ENCODE measurements at regions not wholly inside any gene's neighbourhood (a gene's known extent, or its start where the extent isn't known, plus 50 kb on each side); places are given as distances from the start of the nearest gene placed in this dataset.
A peak's percentile ranks its signal among the peaks of the same experiment; 100 is the strongest.
"Not testable (repeated sequence)": the region's sequence is repeated elsewhere in the genome, so short reads cannot be mapped to it uniquely, and the experiment has no call there.

DNA sequence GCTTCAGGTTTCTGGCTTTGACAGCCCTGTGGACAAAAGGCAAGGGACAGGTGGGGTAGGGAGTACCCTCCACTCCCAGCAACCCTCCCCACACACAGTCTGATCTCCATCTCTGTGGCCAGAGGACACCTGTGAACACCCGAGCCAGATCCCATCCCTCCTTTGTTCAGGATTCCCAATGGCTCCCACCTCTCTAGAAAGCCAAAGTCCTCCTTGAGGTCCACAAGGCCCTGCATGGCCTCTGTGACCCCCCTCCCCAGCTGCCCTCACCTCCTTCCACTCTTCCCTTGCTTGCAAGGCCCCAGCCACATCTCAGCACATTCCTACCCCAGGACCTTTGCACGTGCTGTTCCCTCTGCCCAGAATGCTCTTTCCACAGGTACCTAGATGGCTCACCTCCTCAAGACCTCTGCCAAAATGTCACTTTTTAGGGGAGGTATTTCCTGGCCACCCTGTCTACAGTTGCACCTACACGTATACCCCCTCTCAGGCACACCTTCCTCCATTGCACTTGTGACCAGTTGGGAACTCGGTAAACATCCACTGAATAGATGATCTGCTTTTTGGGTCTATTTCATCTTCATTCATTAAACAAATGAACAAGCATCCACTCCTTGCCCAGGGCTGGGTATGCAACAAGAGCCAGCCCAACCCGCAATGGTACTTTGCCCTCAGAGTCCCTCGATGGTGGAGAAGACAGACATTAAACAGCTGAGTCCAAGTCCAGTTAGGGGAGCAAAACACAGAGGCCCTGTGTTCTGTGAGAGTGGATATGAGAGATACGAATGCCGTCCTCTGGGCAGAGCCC, 107.0 kb downstream of the CRLF3 start:
- TF ChIP-seq, protein P1, sequence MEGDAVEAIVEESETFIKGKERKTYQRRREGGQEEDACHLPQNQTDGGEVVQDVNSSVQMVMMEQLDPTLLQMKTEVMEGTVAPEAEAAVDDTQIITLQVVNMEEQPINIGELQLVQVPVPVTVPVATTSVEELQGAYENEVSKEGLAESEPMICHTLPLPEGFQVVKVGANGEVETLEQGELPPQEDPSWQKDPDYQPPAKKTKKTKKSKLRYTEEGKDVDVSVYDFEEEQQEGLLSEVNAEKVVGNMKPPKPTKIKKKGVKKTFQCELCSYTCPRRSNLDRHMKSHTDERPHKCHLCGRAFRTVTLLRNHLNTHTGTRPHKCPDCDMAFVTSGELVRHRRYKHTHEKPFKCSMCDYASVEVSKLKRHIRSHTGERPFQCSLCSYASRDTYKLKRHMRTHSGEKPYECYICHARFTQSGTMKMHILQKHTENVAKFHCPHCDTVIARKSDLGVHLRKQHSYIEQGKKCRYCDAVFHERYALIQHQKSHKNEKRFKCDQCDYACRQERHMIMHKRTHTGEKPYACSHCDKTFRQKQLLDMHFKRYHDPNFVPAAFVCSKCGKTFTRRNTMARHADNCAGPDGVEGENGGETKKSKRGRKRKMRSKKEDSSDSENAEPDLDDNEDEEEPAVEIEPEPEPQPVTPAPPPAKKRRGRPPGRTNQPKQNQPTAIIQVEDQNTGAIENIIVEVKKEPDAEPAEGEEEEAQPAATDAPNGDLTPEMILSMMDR (conservative IDR thresholded peaks at IDR 0.05; ENCODE audit: low read depth, low read length), result no peak
- no peak for DNase-seq (ENCODE audit: low read depth)

DNA sequence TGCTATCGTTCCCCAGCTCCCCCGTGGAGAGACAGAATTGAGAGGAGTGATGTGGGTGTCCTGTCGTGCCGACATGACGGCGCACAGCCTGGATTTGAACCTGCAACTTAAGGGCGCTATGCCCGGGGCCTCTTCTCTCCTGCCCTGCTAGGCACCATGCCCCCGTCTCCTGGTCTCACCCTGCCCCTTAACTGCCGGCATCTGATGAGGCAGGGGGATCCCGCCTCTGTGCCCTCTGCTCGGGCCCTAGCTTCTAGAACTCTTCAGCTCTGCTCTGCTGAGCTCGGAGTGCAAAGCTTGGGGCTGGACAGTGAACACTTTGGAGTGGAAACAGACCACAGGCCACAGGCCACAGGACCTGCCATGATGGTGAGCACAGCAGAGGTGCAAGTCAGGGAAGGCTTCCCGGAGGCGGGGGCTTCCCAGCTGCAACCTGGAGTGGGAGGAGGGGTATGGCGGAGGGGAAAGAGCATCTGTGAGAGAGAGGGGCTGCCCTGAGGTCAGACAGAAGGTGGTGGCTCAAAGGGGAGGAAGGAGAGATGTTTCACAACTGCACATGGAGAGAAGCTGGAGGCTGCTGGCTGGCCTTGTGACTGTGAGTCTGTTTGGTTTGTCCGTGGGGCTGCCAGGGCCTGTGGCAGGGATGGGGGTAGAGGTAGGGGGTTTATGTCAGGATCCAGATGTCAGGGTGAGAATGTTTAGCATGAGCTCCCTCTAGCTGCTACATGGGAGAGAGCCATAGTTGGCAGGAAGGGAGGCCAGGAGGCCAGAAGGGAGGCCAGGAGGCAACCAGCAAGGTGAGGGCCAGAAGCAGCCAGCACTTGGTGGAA, 107.8 kb downstream of the CRLF3 start:
- no peak overlapping the region for H3K4me3 ChIP-seq (ENCODE audit: low read length)
- no peak for DNase-seq (ENCODE audit: low read depth)
- TF ChIP-seq, protein P1 (conservative IDR thresholded peaks at IDR 0.05; ENCODE audit: low read depth, low read length), result peak; percentile 22

More for the DNA sequence above, 107.0 kb downstream of the CRLF3 start:
- H3K4me3 ChIP-seq (ENCODE audit: low read length), result no peak overlapping the region

DNA sequence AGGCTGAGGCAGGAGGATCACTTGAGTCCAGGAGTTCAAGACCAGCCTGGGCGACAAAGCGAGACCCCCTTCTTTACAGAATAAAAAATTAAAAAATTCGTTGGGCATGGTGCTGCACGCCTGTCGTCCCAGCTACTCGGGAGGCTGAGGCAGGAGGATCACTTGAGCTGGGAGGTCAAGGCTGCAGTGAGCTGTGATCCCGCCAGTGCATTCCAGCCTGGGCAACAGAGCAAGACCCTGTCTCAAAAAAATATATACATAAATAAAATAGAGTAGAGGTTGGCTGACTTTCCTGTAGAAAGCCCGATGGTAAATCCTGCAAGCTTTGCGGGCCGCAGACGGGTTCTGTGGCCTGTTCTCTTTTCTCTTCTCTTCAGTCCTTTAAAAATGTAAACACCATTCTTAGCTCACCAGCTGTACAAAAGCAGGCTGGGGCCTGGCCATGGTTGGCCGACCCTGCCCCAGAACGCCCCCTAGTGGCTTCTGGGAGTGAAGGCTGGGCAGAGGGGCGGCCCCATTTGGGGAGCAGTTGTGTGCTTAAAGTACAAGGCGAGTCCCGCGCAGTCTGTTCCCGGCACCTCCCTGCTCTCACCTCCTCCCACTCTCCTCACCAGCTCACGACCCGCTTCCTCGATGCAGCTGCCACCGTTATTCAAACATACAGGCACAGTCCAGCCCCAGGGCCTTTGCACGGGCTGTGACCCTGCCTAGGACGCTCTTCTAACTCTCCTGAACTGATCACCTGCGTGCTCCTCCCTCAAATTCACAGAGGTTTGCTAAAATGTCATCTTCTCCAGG, 109.5 kb downstream of the CRLF3 start:
- TF ChIP-seq, protein P1 (conservative IDR thresholded peaks at IDR 0.05; ENCODE audit: low read depth, low read length), result peak; percentile 67
- not testable (repeated sequence) for DNase-seq (ENCODE audit: low read depth)

DNA sequence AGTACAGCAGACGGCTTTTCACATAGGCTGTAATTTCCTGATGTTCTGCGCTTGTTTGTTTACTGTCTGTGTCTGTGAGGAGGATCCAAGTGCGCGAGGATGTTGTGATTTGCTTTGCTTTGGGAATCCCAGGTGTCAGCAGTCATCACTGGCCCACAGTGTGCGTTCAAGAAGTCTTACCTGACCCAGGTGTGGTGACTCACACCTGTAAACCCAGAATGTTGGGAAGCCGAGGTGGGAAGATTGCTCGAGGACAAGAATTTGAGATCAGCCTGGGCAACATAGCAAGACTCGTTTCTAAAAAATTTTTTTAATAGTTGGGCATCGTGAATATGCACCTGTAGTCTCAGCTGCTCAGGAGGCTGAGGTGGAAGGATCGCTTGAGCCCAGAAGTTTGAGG, 110.7 kb downstream of the CRLF3 start:
- not testable (repeated sequence) for DNase-seq (ENCODE audit: low read depth); H3K4me3 ChIP-seq (ENCODE audit: low read length)

More for the DNA sequence above, 109.5 kb downstream of the CRLF3 start:
- H3K4me3 ChIP-seq (ENCODE audit: low read length), result not testable (repeated sequence)

DNA sequence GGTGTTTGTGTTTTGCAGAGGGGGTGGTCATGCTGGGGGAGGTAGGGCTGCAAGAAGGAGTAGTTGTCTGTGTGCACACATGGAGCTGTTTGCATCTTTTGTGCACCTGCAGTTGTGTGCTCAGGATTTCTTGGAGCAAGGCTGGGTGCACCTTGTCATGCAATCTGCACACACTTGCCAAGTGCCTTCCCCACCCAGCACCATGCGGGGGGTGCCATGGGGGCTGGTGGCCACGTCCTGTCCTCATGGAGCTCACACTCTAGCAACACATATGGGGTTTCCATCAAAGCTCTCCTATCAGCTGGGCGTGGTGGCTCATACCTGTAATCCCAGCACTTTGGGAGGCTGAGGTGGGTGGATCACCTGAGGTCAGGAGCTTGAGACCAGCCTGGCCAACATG, 111.6 kb downstream of the CRLF3 start:
- DNase-seq (ENCODE audit: low read depth); H3K4me3 ChIP-seq (ENCODE audit: low read length): not testable (repeated sequence)

DNA sequence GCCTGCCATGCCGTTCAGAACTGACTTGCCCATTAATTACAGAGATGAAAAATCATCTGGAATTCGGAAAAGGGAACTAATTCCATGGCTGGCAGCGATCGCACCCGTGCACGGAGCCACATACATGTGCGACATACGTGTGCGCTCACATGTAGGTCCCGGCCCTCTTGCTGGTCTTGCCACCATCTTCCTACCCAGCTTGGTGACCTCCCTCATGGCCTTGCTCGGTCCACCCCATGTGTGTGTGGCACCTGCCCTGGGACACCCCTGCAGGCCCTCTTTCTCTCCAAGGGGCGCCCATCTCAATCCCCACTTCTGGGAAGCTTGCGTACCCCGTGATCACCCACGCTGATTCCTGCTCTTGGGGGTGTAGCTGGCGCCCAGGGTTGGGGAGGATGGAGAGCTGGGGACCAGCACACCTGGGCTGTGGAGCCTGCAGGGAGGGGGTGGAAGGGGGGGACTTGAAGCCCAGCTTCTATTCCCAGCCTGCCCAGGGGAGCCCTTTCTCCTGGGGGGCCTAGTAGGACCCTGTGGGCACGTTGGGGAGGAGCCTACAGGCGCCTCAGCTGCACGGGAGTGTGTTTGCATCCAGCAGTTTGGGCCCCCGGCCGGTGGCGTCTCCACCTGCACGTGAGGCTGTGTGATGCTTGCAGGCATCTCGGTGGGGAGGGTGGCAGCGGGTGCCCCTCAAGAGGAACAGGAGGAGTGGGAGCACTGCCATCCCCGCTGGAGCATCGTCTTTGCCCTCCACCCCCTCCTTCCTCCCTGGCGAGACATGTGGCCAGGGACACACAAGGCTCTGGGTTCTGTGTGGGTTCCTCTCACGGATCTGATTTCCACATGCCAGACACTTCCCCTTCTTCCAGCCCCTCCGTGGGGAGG, 112.6 kb downstream of the CRLF3 start:
- not testable (repeated sequence) for DNase-seq (ENCODE audit: low read depth); H3K4me3 ChIP-seq (ENCODE audit: low read length)

DNA sequence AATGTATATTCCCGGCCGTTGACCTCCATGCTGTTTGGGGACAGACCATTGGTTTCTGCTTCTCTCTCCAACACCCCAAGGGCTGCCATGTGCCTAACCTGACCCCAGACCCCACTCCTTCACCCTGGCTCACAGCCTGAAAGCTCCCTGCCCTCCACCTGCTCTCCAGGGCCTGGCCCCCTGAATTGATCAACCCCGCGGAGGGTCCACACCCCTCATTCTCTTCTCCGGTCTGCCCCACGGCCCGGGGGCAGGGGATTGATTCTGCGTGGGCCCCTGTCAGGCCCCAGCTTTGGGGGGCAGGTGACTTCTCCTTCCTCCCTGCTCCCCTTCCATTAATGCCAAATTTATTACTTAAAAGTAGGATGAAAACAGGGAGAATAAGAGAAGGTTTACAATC, 113.3 kb downstream of the CRLF3 start:
- H3K4me3 ChIP-seq (ENCODE audit: low read length); DNase-seq (ENCODE audit: low read depth): not testable (repeated sequence)

DNA sequence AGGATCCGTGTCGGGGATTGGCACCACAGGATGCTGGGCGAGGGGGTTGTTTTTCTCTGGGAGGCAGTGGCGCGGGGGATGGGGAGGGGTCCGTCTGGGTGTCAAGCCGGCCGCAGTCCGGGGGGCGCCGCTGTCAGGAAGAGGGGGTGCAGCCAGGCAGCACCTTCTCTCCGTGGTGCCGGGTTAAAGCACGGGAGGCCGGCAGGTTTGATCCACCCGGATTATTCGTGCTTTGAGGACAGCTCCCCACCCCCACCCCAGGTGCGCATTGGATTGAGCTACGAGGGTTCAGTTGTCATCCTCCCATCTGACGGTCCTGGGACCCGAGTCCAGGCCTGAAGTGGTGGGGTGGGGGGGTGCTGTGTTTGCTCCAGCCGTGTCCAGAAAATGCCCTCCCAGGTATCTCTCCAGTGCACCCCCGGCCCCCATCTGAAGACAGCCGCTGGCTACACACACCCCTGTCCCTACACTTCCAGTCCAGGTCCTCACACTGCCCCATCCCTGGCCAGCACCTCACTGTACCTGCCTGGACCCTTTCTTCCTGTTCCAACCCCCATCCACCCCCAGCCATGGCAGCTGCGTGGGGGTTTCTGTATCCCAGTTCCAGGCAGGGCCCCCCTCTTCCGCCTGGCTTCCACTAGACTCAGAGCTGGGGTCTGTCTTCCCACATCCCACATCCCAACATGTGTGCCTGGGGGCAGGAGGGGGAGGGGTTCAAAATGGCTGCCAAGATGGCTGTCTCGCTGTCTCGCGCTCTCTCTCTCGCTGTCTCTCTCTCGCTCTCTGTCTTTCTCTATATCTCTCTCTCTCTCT, 114.0 kb downstream of the CRLF3 start:
- DNase-seq (ENCODE audit: low read depth), result not testable (repeated sequence)
- H3K4me3 ChIP-seq (ENCODE audit: low read length), result peak overlapping the region; percentile 49

DNA sequence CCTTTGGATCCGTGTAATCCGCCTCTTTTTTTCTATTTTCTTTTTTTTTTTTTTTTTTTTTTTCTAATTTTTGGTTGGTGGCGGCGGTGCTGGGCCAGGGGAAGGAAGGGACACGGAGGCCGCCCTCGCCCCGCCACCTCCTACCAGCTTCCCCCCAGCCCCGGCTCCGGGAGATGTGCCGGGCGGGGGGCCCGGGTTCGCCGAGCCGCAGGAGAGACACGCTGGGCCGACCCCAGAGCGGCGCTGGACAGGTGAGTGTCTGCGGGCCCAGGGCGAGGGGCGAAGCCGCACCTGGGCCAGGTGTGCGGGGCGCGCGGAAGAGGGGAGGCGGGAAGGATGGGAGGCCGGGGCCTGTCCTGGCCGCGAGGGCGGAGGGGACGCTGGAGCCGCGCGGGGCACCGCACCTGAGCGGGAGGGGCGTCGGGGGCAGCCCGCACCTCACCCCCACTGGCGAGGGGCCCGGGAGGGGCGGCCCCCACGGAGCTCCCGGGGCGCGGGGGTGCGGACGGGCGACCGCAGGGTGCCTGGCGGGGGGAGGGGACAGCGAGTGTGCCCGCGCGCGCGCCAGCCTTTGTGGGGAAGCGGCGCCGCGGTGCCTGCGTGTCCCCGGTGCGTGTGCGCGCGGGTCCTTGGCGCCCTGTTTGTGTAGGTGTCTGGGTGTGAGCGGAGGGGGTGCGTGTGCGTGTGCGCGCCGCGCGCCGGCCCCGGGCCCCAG, 114.8 kb downstream of the CRLF3 start:
- H3K4me3 ChIP-seq (ENCODE audit: low read length), result peak overlapping the region; percentile 49
- DNase-seq (ENCODE audit: low read depth), result not testable (repeated sequence)

DNA sequence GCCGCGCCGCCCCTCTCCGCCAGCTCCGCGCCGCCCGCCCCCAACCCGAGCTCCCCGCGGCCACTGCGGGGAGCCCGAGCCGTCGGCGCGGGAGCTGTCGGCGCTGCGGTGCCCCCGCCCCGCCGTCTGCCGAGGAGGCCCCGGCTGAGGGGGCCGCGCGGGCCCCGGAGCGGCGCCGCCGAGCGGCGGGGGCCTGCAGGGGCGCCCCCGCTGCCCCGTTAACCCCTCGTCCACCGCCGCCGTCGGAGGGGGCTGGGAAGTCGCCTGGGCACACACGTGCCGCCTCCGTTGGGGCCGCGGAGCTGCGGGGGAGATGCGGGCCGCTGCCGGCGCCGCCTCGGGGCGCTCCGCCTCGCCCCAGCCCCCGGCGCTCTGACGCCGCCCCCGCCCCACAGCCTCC, 115.4 kb downstream of the CRLF3 start:
- H3K4me3 ChIP-seq (ENCODE audit: low read length), result peak overlapping the region; percentile 49

DNA sequence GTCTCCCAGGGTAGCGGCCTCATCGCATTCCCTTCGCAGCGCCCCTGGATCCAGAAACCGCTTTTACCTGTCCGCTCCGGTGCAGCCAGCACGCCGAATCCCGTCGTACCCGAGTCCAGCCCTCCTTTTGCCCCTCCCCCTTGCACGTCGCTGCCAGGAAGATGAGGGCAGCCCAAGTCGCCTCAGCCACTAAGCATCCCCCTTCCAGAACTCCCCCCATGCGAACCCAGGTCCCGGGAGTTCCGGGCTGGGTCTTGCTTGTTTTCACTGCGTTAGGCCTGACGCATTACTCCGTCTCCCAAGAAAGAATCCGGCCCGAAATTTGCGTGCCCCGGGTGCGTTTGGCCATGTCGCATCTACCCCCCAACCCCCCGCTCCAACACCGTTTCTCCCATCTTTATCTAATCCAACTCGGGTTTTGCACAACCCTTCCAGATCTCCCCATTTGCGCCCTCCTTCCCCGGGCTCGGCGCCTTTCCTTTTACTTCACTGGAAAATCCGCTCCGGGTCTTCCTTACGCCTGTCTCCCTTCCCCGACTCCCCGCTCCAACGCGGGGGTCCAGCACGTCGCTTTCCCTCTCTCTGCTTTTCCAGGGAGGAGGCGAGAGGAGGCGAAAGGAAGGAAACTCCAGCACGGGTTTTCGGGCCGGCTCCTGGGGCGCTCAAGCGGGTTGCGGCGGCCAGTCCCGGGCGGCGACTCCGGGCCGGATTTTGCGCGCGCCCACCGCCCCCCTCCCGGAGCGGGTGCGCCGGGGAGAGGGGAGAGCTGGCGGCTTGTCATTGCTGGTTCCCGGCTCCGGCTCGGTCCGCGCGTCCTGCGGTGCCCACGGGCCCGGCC, 116.0 kb downstream of the CRLF3 start:
- peak; percentile 89 for DNase-seq (ENCODE audit: low read depth)
- peak overlapping the region; percentile 71 for H3K4me3 ChIP-seq (ENCODE audit: low read length)

More for the DNA sequence above, 115.4 kb downstream of the CRLF3 start:
- DNase-seq (ENCODE audit: low read depth), result not testable (repeated sequence)

DNA sequence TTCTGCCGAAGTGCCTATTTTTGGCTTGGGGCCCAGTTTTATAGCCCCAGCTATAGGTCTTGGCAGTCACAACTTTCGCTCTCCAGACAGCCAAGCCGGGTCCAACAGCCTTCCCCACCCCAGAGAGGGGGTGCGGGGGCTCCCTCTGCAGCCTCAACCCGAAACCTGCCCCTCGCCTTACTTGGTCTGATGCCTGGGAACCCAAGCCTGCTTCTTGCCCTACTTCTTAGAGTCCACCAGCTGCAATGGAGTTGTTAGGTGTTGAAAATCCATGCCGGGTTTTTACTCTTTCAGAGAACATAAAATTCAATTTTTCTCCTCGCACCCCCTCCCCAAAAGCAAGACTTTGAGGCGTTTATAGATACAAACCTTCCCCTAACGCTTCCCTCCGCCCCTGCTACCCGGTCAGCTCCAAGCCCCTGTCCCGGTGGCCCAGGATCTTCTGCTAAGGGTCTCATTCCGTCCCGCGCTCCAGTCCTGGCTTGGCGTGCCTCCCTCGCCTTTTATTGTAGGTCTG, 116.7 kb downstream of the CRLF3 start:
- H3K4me3 ChIP-seq (ENCODE audit: low read length), result peak overlapping the region; percentile 71
- DNase-seq (ENCODE audit: low read depth), result not testable (repeated sequence)
